ENCODE measurements at regions not wholly inside any gene's neighbourhood (a gene's known extent, or its start where the extent isn't known, plus 50 kb on each side); places are given as distances from the start of the nearest gene placed in this dataset.

DNA sequence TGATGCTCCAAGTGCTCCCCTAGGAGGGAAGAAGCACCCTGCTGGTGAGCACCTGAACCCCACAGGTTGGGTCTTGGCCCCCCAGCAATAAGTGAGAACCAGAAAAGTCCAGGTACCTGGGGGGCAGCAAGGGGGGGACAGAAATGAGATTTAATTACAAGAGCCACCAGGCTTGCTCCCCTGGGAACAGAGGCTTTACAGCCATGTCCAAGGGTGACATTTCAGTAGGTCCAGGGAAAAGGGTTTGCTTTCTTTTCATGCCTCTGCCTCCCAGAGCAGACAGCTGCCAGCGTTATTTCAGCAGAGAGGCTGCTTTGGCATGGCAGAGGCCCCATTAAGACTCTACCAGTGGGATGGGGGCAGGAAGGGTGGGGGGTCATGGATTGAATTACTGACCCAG, 437.7 kb downstream of the BUD13 start:
- Histone ChIP-seq H3K4me3 (replicated peaks in 1 of 3; ENCODE audit: insufficient read depth in 1 of 3, low read depth in 2 of 3, low read length in 3 of 3) (no peak overlapping the region), H3K36me3 (replicated peaks in 1 of 2; ENCODE audit: control insufficient read depth in 1 of 2, insufficient read depth in 2 of 2, low read length in 2 of 2) (no peaks in the 10 kb centered on the region), H2AFZ (ENCODE audit: low read length) (no peak overlapping the region), H3K9me3 (ENCODE audit: low read length) (no peaks in the 10 kb centered on the region), H3K27ac (ENCODE audit: extremely low read length, insufficient read depth, low read length) (no peak overlapping the region), H4K20me1 (ENCODE audit: insufficient read depth, low read length) (no peaks in the 10 kb centered on the region), H3K79me2 (ENCODE audit: insufficient read depth, low read length) (no peaks in the 10 kb centered on the region), H3K4me2 (ENCODE audit: low read depth, low read length) (no peak overlapping the region), H3K4me1 (ENCODE audit: insufficient read depth, low read length) (peaks cover 34% of the 10 kb centered on the region), H3K9ac (ENCODE audit: insufficient read depth, low read depth, low read length) (no peak overlapping the region), H3K27me3 (ENCODE audit: control insufficient read depth in 1 of 2, insufficient read depth in 2 of 2, low read length in 2 of 2) (no peaks in the 10 kb centered on the region; a peak in 1 of 5 replicates)
- BruUV-seq (replicated peaks): no TSS peak
- TF ChIP-seq SNAPC4 (CRISPR knock-in tag; IDR thresholded peaks at IDR 0.05) (no peak), ONECUT2 (CRISPR knock-in tag; IDR thresholded peaks at IDR 0.05) (no peak), ZBTB25 (CRISPR knock-in tag; IDR thresholded peaks at IDR 0.05) (no peak), ELF4 (CRISPR knock-in tag; IDR thresholded peaks at IDR 0.05; ENCODE audit: borderline replicate concordance) (no peak), ZSCAN9 (CRISPR knock-in tag; IDR thresholded peaks at IDR 0.05; ENCODE audit: borderline replicate concordance) (no peak)
- DNase-seq (ENCODE audit: low spot score) (no peak), FAIRE-seq (no peak), ATAC-seq (no peak)
- WGBS (ENCODE audit: low lambda C conversion rate): no CpG with 5 or more reads among the region's 1 CpG
- ChIA-PET CTCF (ENCODE audit: low intra/inter-chr PET ratio, low total read pairs) (no interaction called here), POLR2A (no interaction called here)
- in situ Hi-C loops (cut with HindIII; ENCODE audit: extremely low pct_ligation_motif_present, low pct_unique_long_range_greater_than_20kb): no loop called here
- intact Hi-C loops (cut with micrococcal nuclease; ENCODE audit: unreplicated experiment): loop anchor here (5.0 kb wide), 1 partner anchor 92 kb away; no protein-coding TSS in a partner anchor

Measured in HepG2 (cell line).